Upper lobe of left lung (tissue), 4 donors: ENCODE measurements at regions not wholly inside any gene's neighbourhood (a gene's known extent, or its start where the extent isn't known, plus 50 kb on each side); places are given as distances from the start of the nearest gene placed in this dataset.

ENCODE experiments used
- POLR2A ChIP-seq, 4 donors: fragments of 450-650 bp; IDR thresholded peaks; one replicate each; pipeline ENCODE4 v1.5.1; 2016 to 2017; ENCODE audit warnings: antibody characterized with exemption in 4 of 4, mild to moderate bottlenecking in 2 of 4
- POLR2AphosphoS5 ChIP-seq, 2 donors: sonication (generic); formaldehyde crosslinking; IDR thresholded peaks; one replicate each; pipeline ENCODE4 v1.5.1; 2017; ENCODE audit warnings: antibody characterized with exemption in 2 of 2
- TF ChIP-seq, protein P1 (sequence below), 6 experiments: fragments of 450-650 bp in 4 of 6; fragments of 200-600 bp in 2 of 6; sonication (generic) in 2 of 6; IDR thresholded peaks; one replicate each; pipeline ENCODE4 v1.5.1; 2016 to 2019; ENCODE audit warnings: antibody characterized with exemption in 6 of 6

GRCh38 chr11:128029219-128029722, 558.1 kb downstream of the ETS1 start:
- TF ChIP-seq POLR2AphosphoS5 (IDR thresholded peaks at IDR 0.05), result no peak
- TF ChIP-seq, protein P1, sequence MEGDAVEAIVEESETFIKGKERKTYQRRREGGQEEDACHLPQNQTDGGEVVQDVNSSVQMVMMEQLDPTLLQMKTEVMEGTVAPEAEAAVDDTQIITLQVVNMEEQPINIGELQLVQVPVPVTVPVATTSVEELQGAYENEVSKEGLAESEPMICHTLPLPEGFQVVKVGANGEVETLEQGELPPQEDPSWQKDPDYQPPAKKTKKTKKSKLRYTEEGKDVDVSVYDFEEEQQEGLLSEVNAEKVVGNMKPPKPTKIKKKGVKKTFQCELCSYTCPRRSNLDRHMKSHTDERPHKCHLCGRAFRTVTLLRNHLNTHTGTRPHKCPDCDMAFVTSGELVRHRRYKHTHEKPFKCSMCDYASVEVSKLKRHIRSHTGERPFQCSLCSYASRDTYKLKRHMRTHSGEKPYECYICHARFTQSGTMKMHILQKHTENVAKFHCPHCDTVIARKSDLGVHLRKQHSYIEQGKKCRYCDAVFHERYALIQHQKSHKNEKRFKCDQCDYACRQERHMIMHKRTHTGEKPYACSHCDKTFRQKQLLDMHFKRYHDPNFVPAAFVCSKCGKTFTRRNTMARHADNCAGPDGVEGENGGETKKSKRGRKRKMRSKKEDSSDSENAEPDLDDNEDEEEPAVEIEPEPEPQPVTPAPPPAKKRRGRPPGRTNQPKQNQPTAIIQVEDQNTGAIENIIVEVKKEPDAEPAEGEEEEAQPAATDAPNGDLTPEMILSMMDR (IDR thresholded peaks at IDR 0.05), result no peak
- TF ChIP-seq POLR2A (IDR thresholded peaks at IDR 0.05), result no peak
